GM21576 (cell line): ENCODE measurements at regions not wholly inside any gene's neighbourhood (a gene's known extent, or its start where the extent isn't known, plus 50 kb on each side); places are given as distances from the start of the nearest gene placed in this dataset.
"Not testable (repeated sequence)": the region's sequence is repeated elsewhere in the genome, so short reads cannot be mapped to it uniquely, and the experiment has no call there.

Experiments
- ATAC-seq: cut with Tn5 transposase; IDR thresholded peaks from one replicate; pipeline ENCODE4 v1.9.1; 2021; ENCODE audit warnings: mild to moderate bottlenecking, moderate library complexity; ENCODE audit not compliant: unreplicated experiment

GRCh38 chr17:70510288-70510687 is 341.0 kb downstream of the KCNJ2 start:
- no peak for ATAC-seq

- ATAC-seq = no peak
Observed at GRCh38 chr17:70517816-70518215, 348.5 kb downstream of the KCNJ2 start.

- ATAC-seq = no peak
Observed at GRCh38 chr17:70519300-70519699, 350.0 kb downstream of the KCNJ2 start.

GRCh38 chr17:70520447-70520846 is 351.1 kb downstream of the KCNJ2 start:
- ATAC-seq = no peak

GRCh38 chr17:70520956-70521355 is 351.6 kb downstream of the KCNJ2 start:
- ATAC-seq = no peak

- no peak for ATAC-seq
Observed at GRCh38 chr17:70521821-70522256, 352.5 kb downstream of the KCNJ2 start.

- ATAC-seq = no peak
Observed at GRCh38 chr17:70523426-70523825, 354.1 kb downstream of the KCNJ2 start.

- not testable (repeated sequence) for ATAC-seq
Observed at GRCh38 chr17:70525035-70525434, 355.7 kb downstream of the KCNJ2 start.

- ATAC-seq = no peak
Observed at GRCh38 chr17:70525961-70526360, 356.6 kb downstream of the KCNJ2 start.

GRCh38 chr17:70527364-70527888 is 358.1 kb downstream of the KCNJ2 start:
- ATAC-seq = no peak

- ATAC-seq = no peak
Observed at GRCh38 chr17:70533427-70533826, 364.1 kb downstream of the KCNJ2 start.

- no peak for ATAC-seq
Observed at GRCh38 chr17:70535986-70536385, 366.7 kb downstream of the KCNJ2 start.

- no peak for ATAC-seq
Observed at GRCh38 chr17:70539132-70539924, 370.0 kb downstream of the KCNJ2 start.

- ATAC-seq = no peak
Observed at GRCh38 chr17:70542876-70543275, 373.5 kb downstream of the KCNJ2 start.

- ATAC-seq = no peak
Observed at GRCh38 chr17:70544317-70544716, 375.0 kb downstream of the KCNJ2 start.

- ATAC-seq = no peak
Observed at GRCh38 chr17:70552230-70552981, 383.1 kb downstream of the KCNJ2 start.

- no peak for ATAC-seq
Observed at GRCh38 chr17:70552982-70553334, 383.6 kb downstream of the KCNJ2 start.

GRCh38 chr17:70555723-70556122 is 386.4 kb downstream of the KCNJ2 start:
- no peak for ATAC-seq

- no peak for ATAC-seq
Observed at GRCh38 chr17:70558821-70559220, 389.5 kb downstream of the KCNJ2 start.

- no peak for ATAC-seq
Observed at GRCh38 chr17:70560471-70560870, 391.1 kb downstream of the KCNJ2 start.

GRCh38 chr17:70562137-70562536 is 392.8 kb downstream of the KCNJ2 start:
- ATAC-seq = no peak

GRCh38 chr17:70563281-70563820 is 394.0 kb downstream of the KCNJ2 start:
- no peak for ATAC-seq
